ENCODE measurements at regions not wholly inside any gene's neighbourhood (a gene's known extent, or its start where the extent isn't known, plus 50 kb on each side); places are given as distances from the start of the nearest gene placed in this dataset.

DNA sequence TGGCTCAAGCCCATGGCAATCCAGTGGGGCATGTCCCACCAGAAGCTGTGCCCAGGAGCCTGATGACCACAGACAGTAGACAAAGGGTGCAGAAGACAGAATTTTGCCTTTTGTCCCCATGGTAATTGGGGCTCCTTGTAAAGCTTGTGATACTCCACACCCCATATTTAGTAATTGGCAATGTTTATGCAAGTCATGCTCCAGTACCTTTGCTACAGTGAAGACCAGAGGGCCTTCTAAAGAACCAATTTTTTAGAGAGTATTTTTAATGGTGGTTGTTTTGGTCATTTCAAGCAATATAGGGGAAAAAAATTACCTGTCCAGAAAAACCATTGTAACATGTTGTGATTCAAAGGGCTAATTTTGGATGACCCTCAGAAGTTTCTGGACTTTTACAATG, 194.8 kb downstream of the ANAPC1 start:
- no peak for TF ChIP-seq POLR2AphosphoS5 (IDR thresholded peaks at IDR 0.05; ENCODE audit: low read depth, low read length)
- no peak for TF ChIP-seq TAF1 (IDR thresholded peaks at IDR 0.05; ENCODE audit: low read depth, low read length)
- TF ChIP-seq POLR2A (IDR thresholded peaks at IDR 0.05; ENCODE audit: low read depth, low read length) = no peak
- no peak for TF ChIP-seq SPI1 (IDR thresholded peaks at IDR 0.05; ENCODE audit: low read depth, low read length)

Data from GM12891 (cell line).